Natural killer cell (primary cell): ENCODE measurements at regions not wholly inside any gene's neighbourhood (a gene's known extent, or its start where the extent isn't known, plus 50 kb on each side); places are given as distances from the start of the nearest gene placed in this dataset.

ENCODE experiments used
- ATAC-seq, 3 donors: fragments of 150-1000 bp in 2 of 3; fragments of 200-7000 bp in 1 of 3; cut with Tn5 transposase; 1 replicate in 1 of 3; 2 replicates in 2 of 3; pipeline ENCODE4 v1.10.0; 2021; ENCODE audit warnings: mild to moderate bottlenecking in 2 of 3, moderate library complexity in 2 of 3
- DNase-seq, 2 donors: peaks; one replicate each; pipeline versions ENCODE4 v3.0.0 to v3.0.0-alpha.2; 2013 to 2021; ENCODE audit warnings: mixed read lengths in 1 of 2
- H3K27ac ChIP-seq: one replicate; pipeline ENCODE4 v1.5.1; 2013; ENCODE audit warnings: mild to moderate bottlenecking, low read length
- H3K27me3 ChIP-seq: one replicate; pipeline ENCODE4 v1.6.1; 2013; ENCODE audit warnings: low read length; ENCODE audit not compliant: control insufficient read depth, insufficient read depth
- H3K36me3 ChIP-seq: one replicate; pipeline ENCODE4 v1.6.1; 2013; ENCODE audit warnings: low read length; ENCODE audit not compliant: control insufficient read depth, insufficient read depth
- H3K4me1 ChIP-seq: one replicate; pipeline ENCODE4 v1.6.1; 2013; ENCODE audit warnings: low read length; ENCODE audit not compliant: control insufficient read depth, insufficient read depth
- H3K4me3 ChIP-seq: one replicate; pipeline ENCODE4 v1.5.1; 2013; ENCODE audit warnings: low read length
- H3K9me3 ChIP-seq: one replicate; pipeline ENCODE4 v1.6.1; 2013; ENCODE audit warnings: low read length; ENCODE audit not compliant: control insufficient read depth, insufficient read depth
- H3K27ac Mint-ChIP-seq, 2 donors: one replicate each; pipeline ENCODE4 v1.8.0; 2022; ENCODE audit warnings: mild to moderate bottlenecking in 2 of 2, mixed read lengths in 2 of 2, moderate library complexity in 1 of 2
- H3K27me3 Mint-ChIP-seq, 2 donors: one replicate each; pipeline ENCODE4 v1.8.0; 2022; ENCODE audit warnings: low read depth in 2 of 2, mixed read lengths in 2 of 2
- H3K36me3 Mint-ChIP-seq: one replicate; pipeline ENCODE4 v1.8.0; 2022; ENCODE audit warnings: mixed read lengths
- H3K4me1 Mint-ChIP-seq, 2 donors: one replicate each; pipeline ENCODE4 v1.8.0; 2022; ENCODE audit warnings: mixed read lengths in 2 of 2
- H3K4me3 Mint-ChIP-seq: one replicate; pipeline ENCODE4 v1.8.0; 2022; ENCODE audit warnings: mild to moderate bottlenecking, moderate library complexity, mixed read lengths
- H3K9me3 Mint-ChIP-seq, 2 donors: one replicate each; pipeline ENCODE4 v1.8.0; 2022; ENCODE audit warnings: mixed read lengths in 2 of 2
- WGBS: methylation state at CpG from one replicate; pipeline ENCODE4 v1.1.7; 2013; ENCODE audit warnings: missing lambda C conversion rate; ENCODE audit not compliant: insufficient coverage; 5-methylcytosine and 5-hydroxymethylcytosine counted together
- intact Hi-C: fragments of 100-400 bp; cut with micrococcal nuclease; formaldehyde crosslinking; loops from one replicate; pipeline ENCODE4 v1.14.2; 2022
- TF ChIP-seq, protein P1 (sequence below): fragments of 200-600 bp; IDR thresholded peaks from one replicate; pipeline ENCODE4 v1.8.0; 2022; ENCODE audit warnings: antibody characterized with exemption

DNA sequence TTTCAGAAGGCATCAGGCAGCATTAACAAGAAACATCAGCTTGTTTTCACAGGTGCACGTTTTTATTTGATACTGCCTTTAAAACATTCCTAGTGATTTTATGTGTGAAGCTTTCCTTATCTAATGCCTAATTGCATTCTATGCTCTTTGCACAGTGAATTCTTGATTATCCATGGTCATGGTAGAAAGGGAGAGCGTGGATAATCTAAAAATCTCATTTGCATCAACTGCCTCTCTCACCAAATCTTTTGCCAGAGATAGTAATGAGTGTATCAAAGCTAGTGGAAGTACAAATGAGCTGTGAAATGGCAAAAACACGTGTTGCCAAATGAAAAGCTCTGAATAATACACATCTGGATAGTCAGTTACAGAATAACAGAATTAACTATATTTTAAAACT lies 170.5 kb downstream of the NAA11 start:
- TF ChIP-seq, protein P1, sequence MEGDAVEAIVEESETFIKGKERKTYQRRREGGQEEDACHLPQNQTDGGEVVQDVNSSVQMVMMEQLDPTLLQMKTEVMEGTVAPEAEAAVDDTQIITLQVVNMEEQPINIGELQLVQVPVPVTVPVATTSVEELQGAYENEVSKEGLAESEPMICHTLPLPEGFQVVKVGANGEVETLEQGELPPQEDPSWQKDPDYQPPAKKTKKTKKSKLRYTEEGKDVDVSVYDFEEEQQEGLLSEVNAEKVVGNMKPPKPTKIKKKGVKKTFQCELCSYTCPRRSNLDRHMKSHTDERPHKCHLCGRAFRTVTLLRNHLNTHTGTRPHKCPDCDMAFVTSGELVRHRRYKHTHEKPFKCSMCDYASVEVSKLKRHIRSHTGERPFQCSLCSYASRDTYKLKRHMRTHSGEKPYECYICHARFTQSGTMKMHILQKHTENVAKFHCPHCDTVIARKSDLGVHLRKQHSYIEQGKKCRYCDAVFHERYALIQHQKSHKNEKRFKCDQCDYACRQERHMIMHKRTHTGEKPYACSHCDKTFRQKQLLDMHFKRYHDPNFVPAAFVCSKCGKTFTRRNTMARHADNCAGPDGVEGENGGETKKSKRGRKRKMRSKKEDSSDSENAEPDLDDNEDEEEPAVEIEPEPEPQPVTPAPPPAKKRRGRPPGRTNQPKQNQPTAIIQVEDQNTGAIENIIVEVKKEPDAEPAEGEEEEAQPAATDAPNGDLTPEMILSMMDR, result no peak
- ATAC-seq (no peak), DNase-seq (no peak)
- intact Hi-C loops, result no loop called here
- Mint-ChIP-seq H3K4me3 (no peak overlapping the region), H3K4me1 (no peaks in the 10 kb centered on the region), H3K27ac (no peak overlapping the region), H3K9me3 (peaks cover 9 to 11% of the 10 kb centered on the region in 2 donors), H3K36me3 (no peaks in the 10 kb centered on the region), H3K27me3 (no peaks in the 10 kb centered on the region)
- H3K27ac ChIP-seq, result no peak overlapping the region
- WGBS, result no CpG with 5 or more reads among the region's 3 CpGs
- no peaks in the 10 kb centered on the region for H3K36me3 ChIP-seq
- no peaks in the 10 kb centered on the region for H3K27me3 ChIP-seq
- no peaks in the 10 kb centered on the region for H3K4me1 ChIP-seq
- no peaks in the 10 kb centered on the region for H3K9me3 ChIP-seq
- no peak overlapping the region for H3K4me3 ChIP-seq

DNA sequence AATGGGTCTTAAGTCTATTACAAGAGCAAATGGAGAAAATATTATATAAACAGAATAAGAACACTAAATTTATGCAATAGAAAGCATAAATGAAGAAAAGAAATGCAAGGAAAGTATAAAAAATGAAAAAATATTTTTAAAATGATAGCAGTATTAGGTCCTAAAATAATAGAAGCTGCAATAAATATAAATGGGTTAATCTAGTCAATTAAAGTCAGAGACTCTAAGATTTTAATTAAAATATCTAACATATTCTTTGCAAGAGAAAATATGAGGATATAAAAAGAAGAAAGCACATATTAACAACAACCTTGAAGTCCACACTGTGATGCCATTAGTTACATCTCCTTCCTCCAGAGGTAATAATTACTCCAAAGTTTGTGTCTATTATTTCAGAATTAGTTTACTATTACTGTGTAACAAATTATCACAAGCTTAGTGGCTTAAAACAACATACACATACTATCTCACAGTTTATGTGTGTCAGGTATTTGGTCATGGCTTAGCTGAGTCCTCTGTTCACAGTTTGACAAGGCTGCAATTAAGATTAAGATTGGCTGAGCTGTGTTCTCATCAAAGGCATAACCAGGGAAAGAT lies 174.9 kb downstream of the NAA11 start:
- Histone ChIP-seq H3K4me1 (no peaks in the 10 kb centered on the region), H3K36me3 (no peaks in the 10 kb centered on the region), H3K4me3 (no peak overlapping the region), H3K27me3 (no peaks in the 10 kb centered on the region), H3K27ac (no peak overlapping the region), H3K9me3 (no peaks in the 10 kb centered on the region)
- Mint-ChIP-seq H3K4me3 (no peak overlapping the region), H3K27ac (no peak overlapping the region), H3K9me3 (peaks cover 6 to 13% of the 10 kb centered on the region in 2 donors), H3K27me3 (no peaks in the 10 kb centered on the region), H3K4me1 (no peaks in the 10 kb centered on the region), H3K36me3 (no peaks in the 10 kb centered on the region)
- DNase-seq (no peak), ATAC-seq (no peak)
- intact Hi-C loops, result no loop called here
- TF ChIP-seq, protein P1, result no peak

DNA sequence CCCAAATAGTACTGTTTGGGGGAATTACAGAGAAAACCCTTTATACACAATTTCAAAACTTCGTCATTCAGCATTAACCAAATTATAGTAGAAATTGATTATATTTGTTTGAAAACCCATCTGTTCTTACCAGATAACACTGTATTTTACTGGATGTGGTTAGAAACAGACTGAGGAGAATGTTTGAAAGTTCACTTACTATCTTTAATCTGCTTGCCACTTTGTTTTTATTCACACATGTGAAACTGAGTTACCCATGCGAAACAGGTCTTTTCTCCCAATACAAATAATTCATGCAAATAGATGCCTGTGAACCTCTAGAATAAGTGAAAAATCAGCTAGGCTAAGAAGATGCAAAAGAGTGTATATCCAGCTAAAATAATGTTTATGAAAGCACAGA lies 177.5 kb downstream of the NAA11 start:
- H3K4me1 Mint-ChIP-seq, result no peaks in the 10 kb centered on the region
- H3K27me3 Mint-ChIP-seq, result no peaks in the 10 kb centered on the region
- H3K4me3 Mint-ChIP-seq, result no peak overlapping the region
- Histone ChIP-seq H3K4me1 (no peaks in the 10 kb centered on the region), H3K4me3 (no peak overlapping the region), H3K27ac (no peak overlapping the region), H3K27me3 (no peaks in the 10 kb centered on the region), H3K36me3 (no peaks in the 10 kb centered on the region), H3K9me3 (no peaks in the 10 kb centered on the region)
- TF ChIP-seq, protein P1, result no peak
- intact Hi-C loops, result no loop called here
- WGBS, result no CpG with 5 or more reads among the region's 2 CpGs
- H3K36me3 Mint-ChIP-seq, result no peaks in the 10 kb centered on the region
- peaks cover 5 to 14% of the 10 kb centered on the region in 2 donors for H3K9me3 Mint-ChIP-seq
- DNase-seq, result no peak
- H3K27ac Mint-ChIP-seq, result no peak overlapping the region
- no peak for ATAC-seq

DNA sequence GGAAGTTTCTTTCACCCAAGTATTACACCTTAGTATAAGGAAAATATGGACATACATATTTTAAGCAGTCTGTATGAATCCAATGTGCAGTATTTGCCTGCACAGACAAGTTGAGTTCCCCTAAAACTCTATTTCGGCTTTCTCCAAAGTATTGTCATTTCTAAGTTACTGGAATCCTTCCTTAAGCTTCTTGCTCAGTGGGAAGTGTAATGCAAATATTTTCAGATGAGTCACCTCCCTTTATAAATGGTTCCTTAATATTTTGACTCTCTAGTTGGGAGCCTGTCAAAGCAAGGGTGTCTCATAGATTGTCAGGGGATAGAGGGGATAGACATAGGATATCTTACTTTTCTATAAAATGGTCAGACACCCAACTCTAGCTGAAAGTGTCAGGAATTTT lies 178.6 kb downstream of the NAA11 start:
- TF ChIP-seq, protein P1, result no peak
- no peaks in the 10 kb centered on the region for H3K36me3 ChIP-seq
- H3K27me3 Mint-ChIP-seq, result no peaks in the 10 kb centered on the region
- H3K4me3 ChIP-seq, result no peak overlapping the region
- H3K27me3 ChIP-seq, result no peaks in the 10 kb centered on the region
- peaks cover 5 to 14% of the 10 kb centered on the region in 2 donors for H3K9me3 Mint-ChIP-seq
- no peaks in the 10 kb centered on the region for H3K4me1 ChIP-seq
- 75% methylated on average over 1 of the region's 1 CpG for WGBS
- H3K27ac Mint-ChIP-seq, result no peak overlapping the region
- H3K4me3 Mint-ChIP-seq, result no peak overlapping the region
- ATAC-seq, result no peak
- no peaks in the 10 kb centered on the region for H3K36me3 Mint-ChIP-seq
- intact Hi-C loops, result no loop called here
- no peaks in the 10 kb centered on the region for H3K4me1 Mint-ChIP-seq
- H3K27ac ChIP-seq, result no peak overlapping the region
- no peak for DNase-seq
- H3K9me3 ChIP-seq, result no peaks in the 10 kb centered on the region
